ENCODE measurements at regions not wholly inside any gene's neighbourhood (a gene's known extent, or its start where the extent isn't known, plus 50 kb on each side); places are given as distances from the start of the nearest gene placed in this dataset.

- no peak for TF ChIP-seq POLR2A (IDR thresholded peaks at IDR 0.05)
- TF ChIP-seq CTCF (IDR thresholded peaks at IDR 0.05 in 4 of 5, conservative IDR thresholded peaks at IDR 0.05 in 1 of 5), result no peak
Measured at GRCh38 chr5:15026011-15026893, 154.7 kb upstream of the ANKH start.

DNA sequence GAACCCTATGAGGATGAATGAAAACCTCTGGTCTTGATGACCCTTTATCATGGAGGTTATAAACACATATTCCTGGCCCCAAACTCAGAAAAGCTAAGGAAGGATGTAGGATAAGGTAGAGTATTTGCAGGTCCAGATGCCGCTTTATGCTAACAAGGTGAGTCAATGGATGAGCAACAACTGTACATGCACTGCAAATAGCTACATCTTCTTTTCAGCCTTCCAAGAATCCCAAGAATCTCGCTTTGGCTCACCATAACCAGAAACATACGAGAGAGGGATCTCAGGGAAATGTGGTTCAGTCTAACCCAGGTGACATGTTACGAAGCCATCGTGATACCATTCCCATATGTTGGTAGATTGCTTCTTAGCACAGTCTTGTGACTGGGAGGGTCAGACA is 152.3 kb upstream of the ANKH start:
- intact Hi-C loops (cut with DNase I; ENCODE audit: low total_unique reads) (no loop called here), in situ Hi-C loops (cut with MboI; ENCODE audit: low sequenced_read_pairs in 4 of 4) (loop anchor here (25.0 kb wide), 2 partner anchors 637 to 662 kb away; no protein-coding TSS in a partner anchor)
- ATAC-seq (no peak), DNase-seq (no peak)
- H3K4me3 ChIP-seq, result no peak overlapping the region
- no peaks in the 10 kb centered on the region for H3K27me3 ChIP-seq
- H3K9me3 ChIP-seq, result no peaks in the 10 kb centered on the region
- no peaks in the 10 kb centered on the region for H3K4me1 ChIP-seq
- no peak overlapping the region for H3K27ac ChIP-seq
- no peaks in the 10 kb centered on the region for H3K36me3 ChIP-seq
- TF ChIP-seq CTCF (IDR thresholded peaks at IDR 0.05 in 4 of 5, conservative IDR thresholded peaks at IDR 0.05 in 1 of 5), result no peak
- TF ChIP-seq POLR2A (IDR thresholded peaks at IDR 0.05), result no peak

More at GRCh38 chr5:15026011-15026893, 154.7 kb upstream of the ANKH start:
- no peaks in the 10 kb centered on the region for H3K4me1 ChIP-seq
- H3K27me3 ChIP-seq, result no peaks in the 10 kb centered on the region
- no peaks in the 10 kb centered on the region for H3K36me3 ChIP-seq
- H3K9me3 ChIP-seq, result no peaks in the 10 kb centered on the region
- intact Hi-C loops (cut with DNase I; ENCODE audit: low total_unique reads), result no loop called here
- in situ Hi-C loops (cut with MboI; ENCODE audit: low sequenced_read_pairs in 4 of 4), result no loop called here
- no peak overlapping the region for H3K27ac ChIP-seq
- DNase-seq (no peak), ATAC-seq (no peak)
- H3K4me3 ChIP-seq, result no peak overlapping the region

DNA sequence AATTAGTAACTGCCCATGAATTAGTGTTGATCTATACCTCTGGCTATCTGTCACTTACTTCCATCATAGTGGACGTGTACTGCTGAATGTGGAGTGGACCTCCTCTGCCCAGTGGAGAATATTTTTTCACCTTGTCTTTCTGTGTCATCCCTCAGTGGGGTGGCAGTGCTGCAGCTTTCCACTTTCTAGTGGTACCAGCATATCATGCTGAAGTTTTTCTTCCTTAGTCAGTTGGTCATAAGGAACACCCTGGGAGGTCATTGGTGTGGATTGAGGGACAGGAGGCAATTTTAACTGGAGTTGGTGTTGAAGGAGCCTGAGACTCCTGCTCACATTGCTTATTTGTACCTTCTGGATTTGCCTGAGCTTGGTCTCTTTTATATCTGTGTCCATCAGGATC is 151.7 kb upstream of the ANKH start:
- DNase-seq (no peak), ATAC-seq (no peak)
- no peak for TF ChIP-seq CTCF (IDR thresholded peaks at IDR 0.05 in 4 of 5, conservative IDR thresholded peaks at IDR 0.05 in 1 of 5)
- no peak for TF ChIP-seq POLR2A (IDR thresholded peaks at IDR 0.05)
- H3K9me3 ChIP-seq, result no peaks in the 10 kb centered on the region
- H3K27me3 ChIP-seq, result no peaks in the 10 kb centered on the region
- no peaks in the 10 kb centered on the region for H3K36me3 ChIP-seq
- in situ Hi-C loops (cut with MboI; ENCODE audit: low sequenced_read_pairs in 4 of 4) (loop anchor here (25.0 kb wide), 2 partner anchors 636 to 661 kb away; no protein-coding TSS in a partner anchor), intact Hi-C loops (cut with DNase I; ENCODE audit: low total_unique reads) (no loop called here)
- no peaks in the 10 kb centered on the region for H3K4me1 ChIP-seq
- no peak overlapping the region for H3K27ac ChIP-seq
- H3K4me3 ChIP-seq, result no peak overlapping the region

GRCh38 chr5:15021266-15022046 is 149.9 kb upstream of the ANKH start:
- in situ Hi-C loops (cut with MboI; ENCODE audit: low sequenced_read_pairs in 4 of 4), result loop anchor here (25.0 kb wide), 2 partner anchors 634 to 659 kb away; no protein-coding TSS in a partner anchor
- ATAC-seq, result no peak
- intact Hi-C loops (cut with DNase I; ENCODE audit: low total_unique reads), result no loop called here
- Histone ChIP-seq H3K27ac (no peak overlapping the region), H3K4me3 (no peak overlapping the region), H3K4me1 (no peaks in the 10 kb centered on the region), H3K36me3 (no peaks in the 10 kb centered on the region), H3K9me3 (no peaks in the 10 kb centered on the region), H3K27me3 (no peaks in the 10 kb centered on the region)
- TF ChIP-seq CTCF (IDR thresholded peaks at IDR 0.05 in 4 of 5, conservative IDR thresholded peaks at IDR 0.05 in 1 of 5), result no peak
- no peak for TF ChIP-seq POLR2A (IDR thresholded peaks at IDR 0.05)
- DNase-seq, result no peak
